ENCODE measurements at regions not wholly inside any gene's neighbourhood (a gene's known extent, or its start where the extent isn't known, plus 50 kb on each side); places are given as distances from the start of the nearest gene placed in this dataset.

DNA sequence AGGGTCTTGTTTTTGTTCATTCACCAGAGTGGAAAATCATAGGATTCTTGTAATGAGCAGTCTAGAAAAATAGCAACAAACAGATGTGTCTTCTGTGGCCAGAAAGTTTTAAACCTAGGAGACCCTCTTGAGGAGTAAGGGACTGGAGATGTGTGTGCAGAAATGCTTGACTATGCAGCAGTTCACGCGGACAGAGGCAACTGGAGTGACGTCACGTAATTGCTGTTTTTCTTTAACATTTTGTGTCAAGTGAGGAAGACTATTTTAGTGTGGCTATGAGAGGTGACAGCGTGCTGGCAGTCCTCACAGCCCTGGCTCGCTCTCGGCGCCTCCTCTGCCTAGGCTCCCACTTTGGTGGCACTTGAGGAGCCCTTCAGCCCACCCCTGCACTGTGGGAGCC lies 163.1 kb upstream of the PTCH1 start:
- Histone ChIP-seq H3K4me1 (ENCODE audit: insufficient read depth) (no peaks in the 10 kb centered on the region), H3K4me3 (no peak overlapping the region), H3F3A (replicated peaks; ENCODE audit: low read depth) (no peaks in the 10 kb centered on the region), H3K27me3 (ENCODE audit: insufficient read depth) (no peaks in the 10 kb centered on the region), H3K9me2 (ENCODE audit: insufficient read depth) (0 out of 2 replicates have a peak, but pooled peaks cover 3% of the 10 kb centered on the region), H3K27ac (ENCODE audit: low read depth) (no peak overlapping the region), H3K79me2 (replicated peaks; ENCODE audit: insufficient read depth) (no peaks in the 10 kb centered on the region), H3K36me3 (ENCODE audit: insufficient read depth) (no peaks in the 10 kb centered on the region), H3K4me2 (no peak overlapping the region), H4K20me1 (replicated peaks; ENCODE audit: insufficient read depth) (no peaks in the 10 kb centered on the region), H2AFZ (no peak overlapping the region)
- TF ChIP-seq, protein P1, sequence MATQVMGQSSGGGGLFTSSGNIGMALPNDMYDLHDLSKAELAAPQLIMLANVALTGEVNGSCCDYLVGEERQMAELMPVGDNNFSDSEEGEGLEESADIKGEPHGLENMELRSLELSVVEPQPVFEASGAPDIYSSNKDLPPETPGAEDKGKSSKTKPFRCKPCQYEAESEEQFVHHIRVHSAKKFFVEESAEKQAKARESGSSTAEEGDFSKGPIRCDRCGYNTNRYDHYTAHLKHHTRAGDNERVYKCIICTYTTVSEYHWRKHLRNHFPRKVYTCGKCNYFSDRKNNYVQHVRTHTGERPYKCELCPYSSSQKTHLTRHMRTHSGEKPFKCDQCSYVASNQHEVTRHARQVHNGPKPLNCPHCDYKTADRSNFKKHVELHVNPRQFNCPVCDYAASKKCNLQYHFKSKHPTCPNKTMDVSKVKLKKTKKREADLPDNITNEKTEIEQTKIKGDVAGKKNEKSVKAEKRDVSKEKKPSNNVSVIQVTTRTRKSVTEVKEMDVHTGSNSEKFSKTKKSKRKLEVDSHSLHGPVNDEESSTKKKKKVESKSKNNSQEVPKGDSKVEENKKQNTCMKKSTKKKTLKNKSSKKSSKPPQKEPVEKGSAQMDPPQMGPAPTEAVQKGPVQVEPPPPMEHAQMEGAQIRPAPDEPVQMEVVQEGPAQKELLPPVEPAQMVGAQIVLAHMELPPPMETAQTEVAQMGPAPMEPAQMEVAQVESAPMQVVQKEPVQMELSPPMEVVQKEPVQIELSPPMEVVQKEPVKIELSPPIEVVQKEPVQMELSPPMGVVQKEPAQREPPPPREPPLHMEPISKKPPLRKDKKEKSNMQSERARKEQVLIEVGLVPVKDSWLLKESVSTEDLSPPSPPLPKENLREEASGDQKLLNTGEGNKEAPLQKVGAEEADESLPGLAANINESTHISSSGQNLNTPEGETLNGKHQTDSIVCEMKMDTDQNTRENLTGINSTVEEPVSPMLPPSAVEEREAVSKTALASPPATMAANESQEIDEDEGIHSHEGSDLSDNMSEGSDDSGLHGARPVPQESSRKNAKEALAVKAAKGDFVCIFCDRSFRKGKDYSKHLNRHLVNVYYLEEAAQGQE (IDR thresholded peaks at IDR 0.05; ENCODE audit: unreplicated experiment): no peak
- TF ChIP-seq NANOG (IDR thresholded peaks at IDR 0.05; ENCODE audit: borderline replicate concordance) (no peak), EZH2 (IDR thresholded peaks at IDR 0.05; ENCODE audit: low read depth, unreplicated experiment) (no peak), STAT1 (IDR thresholded peaks at IDR 0.05; ENCODE audit: unreplicated experiment) (no peak), POLR2AphosphoS5 (IDR thresholded peaks at IDR 0.05; ENCODE audit: low read depth) (no peak), CREB1 (CRISPR knock-in tag; IDR thresholded peaks at IDR 0.05; ENCODE audit: low read depth) (no peak), JUNB (IDR thresholded peaks at IDR 0.05; ENCODE audit: unreplicated experiment) (no peak), ZNF331 (CRISPR knock-in tag; IDR thresholded peaks at IDR 0.05; ENCODE audit: low read depth) (no peak), ZNF114 (CRISPR knock-in tag; IDR thresholded peaks at IDR 0.05) (no peak), EZH2phosphoT487 (IDR thresholded peaks at IDR 0.05; ENCODE audit: unreplicated experiment) (no peak)
- TF ChIP-seq, protein P2, sequence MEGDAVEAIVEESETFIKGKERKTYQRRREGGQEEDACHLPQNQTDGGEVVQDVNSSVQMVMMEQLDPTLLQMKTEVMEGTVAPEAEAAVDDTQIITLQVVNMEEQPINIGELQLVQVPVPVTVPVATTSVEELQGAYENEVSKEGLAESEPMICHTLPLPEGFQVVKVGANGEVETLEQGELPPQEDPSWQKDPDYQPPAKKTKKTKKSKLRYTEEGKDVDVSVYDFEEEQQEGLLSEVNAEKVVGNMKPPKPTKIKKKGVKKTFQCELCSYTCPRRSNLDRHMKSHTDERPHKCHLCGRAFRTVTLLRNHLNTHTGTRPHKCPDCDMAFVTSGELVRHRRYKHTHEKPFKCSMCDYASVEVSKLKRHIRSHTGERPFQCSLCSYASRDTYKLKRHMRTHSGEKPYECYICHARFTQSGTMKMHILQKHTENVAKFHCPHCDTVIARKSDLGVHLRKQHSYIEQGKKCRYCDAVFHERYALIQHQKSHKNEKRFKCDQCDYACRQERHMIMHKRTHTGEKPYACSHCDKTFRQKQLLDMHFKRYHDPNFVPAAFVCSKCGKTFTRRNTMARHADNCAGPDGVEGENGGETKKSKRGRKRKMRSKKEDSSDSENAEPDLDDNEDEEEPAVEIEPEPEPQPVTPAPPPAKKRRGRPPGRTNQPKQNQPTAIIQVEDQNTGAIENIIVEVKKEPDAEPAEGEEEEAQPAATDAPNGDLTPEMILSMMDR (conservative IDR thresholded peaks at IDR 0.05; ENCODE audit: low read depth in 2 of 2): no peak
- TF ChIP-seq, protein P3, sequence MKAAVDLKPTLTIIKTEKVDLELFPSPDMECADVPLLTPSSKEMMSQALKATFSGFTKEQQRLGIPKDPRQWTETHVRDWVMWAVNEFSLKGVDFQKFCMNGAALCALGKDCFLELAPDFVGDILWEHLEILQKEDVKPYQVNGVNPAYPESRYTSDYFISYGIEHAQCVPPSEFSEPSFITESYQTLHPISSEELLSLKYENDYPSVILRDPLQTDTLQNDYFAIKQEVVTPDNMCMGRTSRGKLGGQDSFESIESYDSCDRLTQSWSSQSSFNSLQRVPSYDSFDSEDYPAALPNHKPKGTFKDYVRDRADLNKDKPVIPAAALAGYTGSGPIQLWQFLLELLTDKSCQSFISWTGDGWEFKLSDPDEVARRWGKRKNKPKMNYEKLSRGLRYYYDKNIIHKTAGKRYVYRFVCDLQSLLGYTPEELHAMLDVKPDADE (IDR thresholded peaks at IDR 0.05): no peak
- TF ChIP-seq, protein P4, sequence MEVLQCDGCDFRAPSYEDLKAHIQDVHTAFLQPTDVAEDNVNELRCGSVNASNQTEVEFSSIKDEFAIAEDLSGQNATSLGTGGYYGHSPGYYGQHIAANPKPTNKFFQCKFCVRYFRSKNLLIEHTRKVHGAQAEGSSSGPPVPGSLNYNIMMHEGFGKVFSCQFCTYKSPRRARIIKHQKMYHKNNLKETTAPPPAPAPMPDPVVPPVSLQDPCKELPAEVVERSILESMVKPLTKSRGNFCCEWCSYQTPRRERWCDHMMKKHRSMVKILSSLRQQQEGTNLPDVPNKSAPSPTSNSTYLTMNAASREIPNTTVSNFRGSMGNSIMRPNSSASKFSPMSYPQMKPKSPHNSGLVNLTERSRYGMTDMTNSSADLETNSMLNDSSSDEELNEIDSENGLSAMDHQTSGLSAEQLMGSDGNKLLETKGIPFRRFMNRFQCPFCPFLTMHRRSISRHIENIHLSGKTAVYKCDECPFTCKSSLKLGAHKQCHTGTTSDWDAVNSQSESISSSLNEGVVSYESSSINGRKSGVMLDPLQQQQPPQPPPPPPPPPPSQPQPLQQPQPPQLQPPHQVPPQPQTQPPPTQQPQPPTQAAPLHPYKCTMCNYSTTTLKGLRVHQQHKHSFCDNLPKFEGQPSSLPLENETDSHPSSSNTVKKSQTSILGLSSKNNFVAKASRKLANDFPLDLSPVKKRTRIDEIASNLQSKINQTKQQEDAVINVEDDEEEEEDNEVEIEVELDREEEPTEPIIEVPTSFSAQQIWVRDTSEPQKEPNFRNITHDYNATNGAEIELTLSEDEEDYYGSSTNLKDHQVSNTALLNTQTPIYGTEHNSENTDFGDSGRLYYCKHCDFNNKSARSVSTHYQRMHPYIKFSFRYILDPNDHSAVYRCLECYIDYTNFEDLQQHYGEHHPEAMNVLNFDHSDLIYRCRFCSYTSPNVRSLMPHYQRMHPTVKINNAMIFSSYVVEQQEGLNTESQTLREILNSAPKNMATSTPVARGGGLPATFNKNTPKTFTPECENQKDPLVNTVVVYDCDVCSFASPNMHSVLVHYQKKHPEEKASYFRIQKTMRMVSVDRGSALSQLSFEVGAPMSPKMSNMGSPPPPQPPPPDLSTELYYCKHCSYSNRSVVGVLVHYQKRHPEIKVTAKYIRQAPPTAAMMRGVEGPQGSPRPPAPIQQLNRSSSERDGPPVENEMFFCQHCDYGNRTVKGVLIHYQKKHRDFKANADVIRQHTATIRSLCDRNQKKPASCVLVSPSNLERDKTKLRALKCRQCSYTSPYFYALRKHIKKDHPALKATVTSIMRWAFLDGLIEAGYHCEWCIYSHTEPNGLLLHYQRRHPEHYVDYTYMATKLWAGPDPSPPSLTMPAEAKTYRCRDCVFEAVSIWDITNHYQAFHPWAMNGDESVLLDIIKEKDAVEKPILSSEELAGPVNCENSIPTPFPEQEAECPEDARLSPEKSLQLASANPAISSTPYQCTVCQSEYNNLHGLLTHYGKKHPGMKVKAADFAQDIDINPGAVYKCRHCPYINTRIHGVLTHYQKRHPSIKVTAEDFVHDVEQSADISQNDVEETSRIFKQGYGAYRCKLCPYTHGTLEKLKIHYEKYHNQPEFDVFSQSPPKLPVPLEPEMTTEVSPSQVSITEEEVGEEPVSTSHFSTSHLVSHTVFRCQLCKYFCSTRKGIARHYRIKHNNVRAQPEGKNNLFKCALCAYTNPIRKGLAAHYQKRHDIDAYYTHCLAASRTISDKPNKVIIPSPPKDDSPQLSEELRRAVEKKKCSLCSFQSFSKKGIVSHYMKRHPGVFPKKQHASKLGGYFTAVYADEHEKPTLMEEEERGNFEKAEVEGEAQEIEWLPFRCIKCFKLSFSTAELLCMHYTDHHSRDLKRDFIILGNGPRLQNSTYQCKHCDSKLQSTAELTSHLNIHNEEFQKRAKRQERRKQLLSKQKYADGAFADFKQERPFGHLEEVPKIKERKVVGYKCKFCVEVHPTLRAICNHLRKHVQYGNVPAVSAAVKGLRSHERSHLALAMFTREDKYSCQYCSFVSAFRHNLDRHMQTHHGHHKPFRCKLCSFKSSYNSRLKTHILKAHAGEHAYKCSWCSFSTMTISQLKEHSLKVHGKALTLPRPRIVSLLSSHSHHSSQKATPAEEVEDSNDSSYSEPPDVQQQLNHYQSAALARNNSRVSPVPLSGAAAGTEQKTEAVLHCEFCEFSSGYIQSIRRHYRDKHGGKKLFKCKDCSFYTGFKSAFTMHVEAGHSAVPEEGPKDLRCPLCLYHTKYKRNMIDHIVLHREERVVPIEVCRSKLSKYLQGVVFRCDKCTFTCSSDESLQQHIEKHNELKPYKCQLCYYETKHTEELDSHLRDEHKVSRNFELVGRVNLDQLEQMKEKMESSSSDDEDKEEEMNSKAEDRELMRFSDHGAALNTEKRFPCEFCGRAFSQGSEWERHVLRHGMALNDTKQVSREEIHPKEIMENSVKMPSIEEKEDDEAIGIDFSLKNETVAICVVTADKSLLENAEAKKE (CRISPR knock-in tag; IDR thresholded peaks at IDR 0.05): no peak
- Mint-ChIP-seq H3K4me3 (no peak overlapping the region), H3K9me3 (peaks cover 36% of the 10 kb centered on the region), H3K27me3 (ENCODE audit: insufficient read depth, low read depth, poor library complexity) (peaks cover 6% of the 10 kb centered on the region), H3K27ac (no peak overlapping the region), H3K4me1 (no peaks in the 10 kb centered on the region; the same call in 2 of the 3 replicates), H3K36me3 (ENCODE audit: low read depth) (peaks cover 13% of the 10 kb centered on the region)
- no peak for ATAC-seq
- DNase-seq (ENCODE audit: low spot score): no peak

All from GM23338 (cell line).